B cell (primary cell): ENCODE measurements at regions not wholly inside any gene's neighbourhood (a gene's known extent, or its start where the extent isn't known, plus 50 kb on each side); places are given as distances from the start of the nearest gene placed in this dataset.

Experiments used
- CTCF ChIP-seq: fragments of 200-600 bp; IDR thresholded peaks from one replicate; pipeline ENCODE4 v1.8.0; 2022; ENCODE audit warnings: antibody characterized with exemption, mild to moderate bottlenecking
- EZH2 ChIP-seq: IDR thresholded peaks from 2 replicates; pipeline ENCODE4 v1.6.1; 2012; ENCODE audit warnings: borderline replicate concordance, low read depth, mild to moderate bottlenecking, moderate library complexity, low read length; ENCODE audit not compliant: insufficient read depth, poor library complexity, severe bottlenecking

DNA sequence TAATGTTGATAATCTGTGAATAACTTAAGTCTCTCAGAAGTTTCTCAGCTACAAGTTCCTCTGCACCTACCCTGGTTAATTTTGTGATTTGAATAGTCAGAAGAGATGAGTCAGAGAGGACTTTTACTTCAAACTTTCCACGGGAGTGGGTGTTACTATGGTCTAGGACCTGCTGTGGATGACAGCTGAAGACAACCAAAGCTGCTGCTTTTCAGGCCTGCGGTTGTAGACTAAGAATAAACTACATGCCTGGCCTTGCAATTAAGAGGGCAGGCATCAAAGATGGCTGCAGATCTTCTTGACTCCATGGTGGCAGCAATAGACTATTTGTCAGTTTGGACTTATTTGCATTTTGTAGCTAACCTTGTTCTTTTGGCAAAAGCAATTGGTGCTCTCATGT, 227.1 kb upstream of the KRR1 start:
- TF ChIP-seq CTCF: no peak
- no peak for TF ChIP-seq EZH2
